ENCODE measurements at regions not wholly inside any gene's neighbourhood (a gene's known extent, or its start where the extent isn't known, plus 50 kb on each side); places are given as distances from the start of the nearest gene placed in this dataset.

DNA sequence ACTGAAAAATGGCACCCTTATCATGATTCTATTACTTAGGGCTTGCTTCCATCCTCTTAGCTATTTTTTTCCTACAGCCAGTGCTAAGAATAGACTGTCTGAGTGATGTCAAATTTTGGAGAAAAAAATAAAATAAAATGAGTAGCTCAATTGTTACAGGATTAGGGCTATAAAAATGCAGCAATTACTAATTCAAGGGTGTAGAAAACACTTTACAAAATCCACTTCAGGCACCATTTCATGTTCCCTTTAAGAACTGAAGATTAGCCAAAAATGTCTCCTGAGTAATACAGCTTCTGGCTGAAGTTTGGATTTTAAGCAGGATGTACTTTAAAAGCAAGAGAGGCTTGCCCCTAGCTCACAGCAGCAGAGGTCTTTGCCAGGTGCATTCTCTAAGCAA lies 240.5 kb upstream of the IRX1 start:
- Histone ChIP-seq H3K79me2 (ENCODE audit: insufficient read depth, low read length) (no peaks in the 10 kb centered on the region), H3K4me3 (ENCODE audit: low read length, poor library complexity, severe bottlenecking) (no peak overlapping the region), H3K4me2 (ENCODE audit: low read depth, low read length, poor library complexity, severe bottlenecking) (no peak overlapping the region), H3K9me2 (replicated peaks; ENCODE audit: low read depth, low read length) (no peaks in the 10 kb centered on the region), H3F3A (ENCODE audit: low read depth) (no peaks in the 10 kb centered on the region), H2AFZ (ENCODE audit: low read length) (no peak overlapping the region), H3K9ac (ENCODE audit: low read depth, low read length, poor library complexity, severe bottlenecking) (no peak overlapping the region), H3K9me3 (ENCODE audit: insufficient read depth, low read depth, low read length) (peaks cover 4% of the 10 kb centered on the region; the same call in 1 of the 2 replicates), H3K36me3 (ENCODE audit: insufficient read depth, low read length) (no peaks in the 10 kb centered on the region), H4K20me1 (ENCODE audit: insufficient read depth, low read length, poor library complexity, severe bottlenecking) (no peaks in the 10 kb centered on the region), H3K27me3 (ENCODE audit: insufficient read depth, low read length, poor library complexity, severe bottlenecking) (no peaks in the 10 kb centered on the region), H3K4me1 (ENCODE audit: insufficient read depth, low read length, poor library complexity, severe bottlenecking) (no peaks in the 10 kb centered on the region)
- TF ChIP-seq, protein P1, sequence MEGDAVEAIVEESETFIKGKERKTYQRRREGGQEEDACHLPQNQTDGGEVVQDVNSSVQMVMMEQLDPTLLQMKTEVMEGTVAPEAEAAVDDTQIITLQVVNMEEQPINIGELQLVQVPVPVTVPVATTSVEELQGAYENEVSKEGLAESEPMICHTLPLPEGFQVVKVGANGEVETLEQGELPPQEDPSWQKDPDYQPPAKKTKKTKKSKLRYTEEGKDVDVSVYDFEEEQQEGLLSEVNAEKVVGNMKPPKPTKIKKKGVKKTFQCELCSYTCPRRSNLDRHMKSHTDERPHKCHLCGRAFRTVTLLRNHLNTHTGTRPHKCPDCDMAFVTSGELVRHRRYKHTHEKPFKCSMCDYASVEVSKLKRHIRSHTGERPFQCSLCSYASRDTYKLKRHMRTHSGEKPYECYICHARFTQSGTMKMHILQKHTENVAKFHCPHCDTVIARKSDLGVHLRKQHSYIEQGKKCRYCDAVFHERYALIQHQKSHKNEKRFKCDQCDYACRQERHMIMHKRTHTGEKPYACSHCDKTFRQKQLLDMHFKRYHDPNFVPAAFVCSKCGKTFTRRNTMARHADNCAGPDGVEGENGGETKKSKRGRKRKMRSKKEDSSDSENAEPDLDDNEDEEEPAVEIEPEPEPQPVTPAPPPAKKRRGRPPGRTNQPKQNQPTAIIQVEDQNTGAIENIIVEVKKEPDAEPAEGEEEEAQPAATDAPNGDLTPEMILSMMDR (conservative IDR thresholded peaks at IDR 0.05; ENCODE audit: low read length) = no peak
- TF ChIP-seq EZH2phosphoT487 (IDR thresholded peaks at IDR 0.05; ENCODE audit: borderline replicate concordance) = no peak

DNA sequence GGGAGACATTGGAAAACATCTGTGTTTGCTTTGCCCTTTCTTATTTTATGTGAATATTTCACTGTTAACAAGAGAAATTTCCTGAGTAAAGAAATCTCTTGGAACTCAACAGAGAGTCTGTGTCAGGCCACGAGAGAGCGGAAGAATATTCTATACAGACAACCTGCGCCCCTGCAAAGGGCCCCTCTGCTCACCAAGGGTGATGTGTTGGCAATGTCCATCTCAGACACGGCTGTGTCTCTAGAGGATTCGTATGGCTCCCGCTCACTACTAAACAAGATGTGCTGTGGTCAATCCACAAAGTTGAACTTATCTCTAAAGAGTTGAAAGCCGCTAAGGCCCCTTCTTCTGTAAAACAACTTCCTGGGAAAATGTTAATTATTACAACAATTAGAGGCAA lies 241.0 kb upstream of the IRX1 start:
- H3K79me2 ChIP-seq (ENCODE audit: insufficient read depth, low read length) = no peaks in the 10 kb centered on the region
- no peak overlapping the region for H3K9ac ChIP-seq (ENCODE audit: low read depth, low read length, poor library complexity, severe bottlenecking)
- no peak overlapping the region for H2AFZ ChIP-seq (ENCODE audit: low read length)
- no peak for TF ChIP-seq EZH2phosphoT487 (IDR thresholded peaks at IDR 0.05; ENCODE audit: borderline replicate concordance)
- TF ChIP-seq, protein P1 (conservative IDR thresholded peaks at IDR 0.05; ENCODE audit: low read length) = no peak
- no peaks in the 10 kb centered on the region for H3K27me3 ChIP-seq (ENCODE audit: insufficient read depth, low read length, poor library complexity, severe bottlenecking)
- no peak overlapping the region for H3K4me2 ChIP-seq (ENCODE audit: low read depth, low read length, poor library complexity, severe bottlenecking)
- H3K9me3 ChIP-seq (ENCODE audit: insufficient read depth, low read depth, low read length) = peaks cover 4% of the 10 kb centered on the region; the same call in 1 of the 2 replicates
- H3K36me3 ChIP-seq (ENCODE audit: insufficient read depth, low read length) = no peaks in the 10 kb centered on the region
- H3K9me2 ChIP-seq (replicated peaks; ENCODE audit: low read depth, low read length) = no peaks in the 10 kb centered on the region
- H3K4me1 ChIP-seq (ENCODE audit: insufficient read depth, low read length, poor library complexity, severe bottlenecking) = no peaks in the 10 kb centered on the region
- no peaks in the 10 kb centered on the region for H4K20me1 ChIP-seq (ENCODE audit: insufficient read depth, low read length, poor library complexity, severe bottlenecking)
- no peaks in the 10 kb centered on the region for H3F3A ChIP-seq (ENCODE audit: low read depth)
- H3K4me3 ChIP-seq (ENCODE audit: low read length, poor library complexity, severe bottlenecking) = no peak overlapping the region

DNA sequence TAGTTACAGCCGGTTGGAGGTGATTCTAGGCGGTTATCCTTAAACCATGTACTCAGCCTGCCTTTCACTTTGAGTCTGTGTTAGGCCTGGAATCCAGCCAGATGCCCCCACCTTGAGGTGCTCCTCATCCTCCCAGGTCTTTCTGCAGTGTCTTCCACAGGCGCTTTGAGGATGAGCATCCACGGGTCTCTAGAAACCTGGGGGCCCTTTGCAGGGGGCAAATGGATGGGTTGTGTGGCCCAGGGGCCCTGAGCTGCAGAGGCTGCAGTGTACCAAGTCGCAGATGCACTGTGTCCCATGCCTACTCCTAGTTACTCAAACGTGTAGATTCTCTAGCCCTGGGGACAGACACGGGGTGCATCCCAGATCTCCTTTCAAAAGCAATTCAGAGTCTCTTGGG lies 242.1 kb upstream of the IRX1 start:
- Histone ChIP-seq H3K9me2 (replicated peaks; ENCODE audit: low read depth, low read length) (no peaks in the 10 kb centered on the region), H3F3A (ENCODE audit: low read depth) (no peaks in the 10 kb centered on the region), H4K20me1 (ENCODE audit: insufficient read depth, low read length, poor library complexity, severe bottlenecking) (no peaks in the 10 kb centered on the region), H3K4me2 (ENCODE audit: low read depth, low read length, poor library complexity, severe bottlenecking) (no peak overlapping the region), H3K9ac (ENCODE audit: low read depth, low read length, poor library complexity, severe bottlenecking) (no peak overlapping the region), H3K4me3 (ENCODE audit: low read length, poor library complexity, severe bottlenecking) (no peak overlapping the region), H3K79me2 (ENCODE audit: insufficient read depth, low read length) (no peaks in the 10 kb centered on the region), H3K36me3 (ENCODE audit: insufficient read depth, low read length) (no peaks in the 10 kb centered on the region), H3K9me3 (ENCODE audit: insufficient read depth, low read depth, low read length) (peaks cover 3% of the 10 kb centered on the region; the same call in 1 of the 2 replicates), H3K27me3 (ENCODE audit: insufficient read depth, low read length, poor library complexity, severe bottlenecking) (no peaks in the 10 kb centered on the region), H3K4me1 (ENCODE audit: insufficient read depth, low read length, poor library complexity, severe bottlenecking) (no peaks in the 10 kb centered on the region), H2AFZ (ENCODE audit: low read length) (no peak overlapping the region)
- TF ChIP-seq, protein P1 (conservative IDR thresholded peaks at IDR 0.05; ENCODE audit: low read length) = no peak
- no peak for TF ChIP-seq EZH2phosphoT487 (IDR thresholded peaks at IDR 0.05; ENCODE audit: borderline replicate concordance)

All from Loucy (cell line).